PC-3 (cell line): ENCODE measurements at regions not wholly inside any gene's neighbourhood (a gene's known extent, or its start where the extent isn't known, plus 50 kb on each side); places are given as distances from the start of the nearest gene placed in this dataset.
"Not testable (repeated sequence)": the region's sequence is repeated elsewhere in the genome, so short reads cannot be mapped to it uniquely, and the experiment has no call there.

Source experiments
- ATAC-seq: fragments of 200-7000 bp; cut with Tn5 transposase; 2 replicates; pipeline ENCODE4 v1.9.1; 2020; ENCODE audit warnings: mild to moderate bottlenecking, moderate library complexity
- BruUV-seq: library from RNA; stranded (reverse); fragments of 400-500 nt; replicated peaks from 2 replicates; lab custom pipeline; 2021; lab: Mats Ljungman, UMichigan
- CTCF ChIA-PET: fragments of 300-600 bp; sonication (Branson Sonifier 250); formaldehyde crosslinking; loops from one replicate; lab custom pipeline; 2022; ENCODE audit warnings: antibody characterized with exemption; lab: Charles Lee
- POLR2A ChIA-PET: fragments of 300-600 bp; sonication (Branson Sonifier 250); formaldehyde crosslinking; loops from one replicate; lab custom pipeline; 2022; ENCODE audit warnings: antibody characterized with exemption; ENCODE audit not compliant: unreplicated experiment; lab: Charles Lee
- DNase-seq: peaks from one replicate; pipeline ENCODE4 v3.0.0-alpha.2; 2015
- H2AFZ ChIP-seq: fragments of 300-600 bp; sonication (generic); 2 replicates; pipeline ENCODE4 v1.6.0; 2016; ENCODE audit warnings: antibody characterized with exemption, low read length
- H3F3A ChIP-seq: fragments of 300-600 bp; sonication (generic); one replicate; pipeline ENCODE4 v1.6.0; 2017; ENCODE audit warnings: antibody characterized with exemption, low read length, control low read depth, mild to moderate bottlenecking; ENCODE audit not compliant: unreplicated experiment
- H3K27ac ChIP-seq: fragments of 300-600 bp; sonication (generic); 2 replicates; pipeline ENCODE4 v1.5.1; 2016; ENCODE audit warnings: mild to moderate bottlenecking, low read length
- H3K27me3 ChIP-seq: fragments of 300-600 bp; sonication (generic); 2 replicates; pipeline ENCODE4 v1.6.1; 2016; ENCODE audit warnings: low read length, mixed read lengths
- H3K36me3 ChIP-seq: fragments of 300-600 bp; sonication (generic); 2 replicates; pipeline ENCODE4 v1.6.1; 2016; ENCODE audit warnings: low read depth, mixed run types, low read length, mixed read lengths
- H3K4me1 ChIP-seq: fragments of 300-600 bp; sonication (generic); 2 replicates; pipeline ENCODE4 v1.5.1; 2016; ENCODE audit warnings: low read length; ENCODE audit not compliant: insufficient read depth
- H3K4me2 ChIP-seq: fragments of 300-600 bp; sonication (generic); 2 replicates; pipeline ENCODE4 v1.6.0; 2016; ENCODE audit warnings: low read length
- H3K4me3 ChIP-seq: fragments of 300-600 bp; sonication (generic); 2 replicates; pipeline ENCODE4 v1.5.1; 2016; ENCODE audit warnings: mild to moderate bottlenecking, low read length, mixed read lengths
- H3K79me2 ChIP-seq: fragments of 300-600 bp; sonication (generic); 2 replicates; pipeline ENCODE4 v1.6.1; 2017; ENCODE audit warnings: low read length, mixed read lengths
- H3K9ac ChIP-seq: fragments of 300-600 bp; sonication (generic); 2 replicates; pipeline ENCODE4 v1.6.0; 2016; ENCODE audit warnings: mild to moderate bottlenecking, low read length
- H3K9me2 ChIP-seq: fragments of 300-600 bp; sonication (generic); replicated peaks from 2 replicates; pipeline ENCODE4 v1.6.1; 2016; ENCODE audit warnings: mixed run types, low read length, mixed read lengths
- H3K9me3 ChIP-seq: fragments of 300-600 bp; sonication (generic); 2 replicates; pipeline ENCODE4 v1.6.1; 2016; ENCODE audit warnings: low read length, mixed read lengths
- H4K20me1 ChIP-seq: fragments of 300-600 bp; sonication (generic); 2 replicates; pipeline ENCODE4 v1.6.1; 2016; ENCODE audit warnings: low read length, mixed read lengths
- CTCF ChIP-seq: fragments of 300-600 bp; sonication (generic); conservative IDR thresholded peaks from 2 replicates; pipeline ENCODE4 v1.5.1; 2017; ENCODE audit warnings: antibody characterized with exemption, low read depth, mild to moderate bottlenecking, low read length
- EZH2 ChIP-seq: fragments of 300-600 bp; sonication (generic); IDR thresholded peaks from one replicate; pipeline ENCODE4 v1.6.1; 2017; ENCODE audit warnings: antibody characterized with exemption, mild to moderate bottlenecking, low read length; ENCODE audit not compliant: unreplicated experiment
- EZH2phosphoT487 ChIP-seq: fragments of 300-600 bp; sonication (generic); IDR thresholded peaks from 2 replicates; pipeline ENCODE4 v1.6.1; 2018; ENCODE audit warnings: mild to moderate bottlenecking, antibody characterized with exemption, low read length, borderline replicate concordance
- intact Hi-C: fragments of 100-400 bp; cut with micrococcal nuclease; formaldehyde crosslinking; loops from 2 replicates; pipeline ENCODE4 v1.9.0; 2023

DNA sequence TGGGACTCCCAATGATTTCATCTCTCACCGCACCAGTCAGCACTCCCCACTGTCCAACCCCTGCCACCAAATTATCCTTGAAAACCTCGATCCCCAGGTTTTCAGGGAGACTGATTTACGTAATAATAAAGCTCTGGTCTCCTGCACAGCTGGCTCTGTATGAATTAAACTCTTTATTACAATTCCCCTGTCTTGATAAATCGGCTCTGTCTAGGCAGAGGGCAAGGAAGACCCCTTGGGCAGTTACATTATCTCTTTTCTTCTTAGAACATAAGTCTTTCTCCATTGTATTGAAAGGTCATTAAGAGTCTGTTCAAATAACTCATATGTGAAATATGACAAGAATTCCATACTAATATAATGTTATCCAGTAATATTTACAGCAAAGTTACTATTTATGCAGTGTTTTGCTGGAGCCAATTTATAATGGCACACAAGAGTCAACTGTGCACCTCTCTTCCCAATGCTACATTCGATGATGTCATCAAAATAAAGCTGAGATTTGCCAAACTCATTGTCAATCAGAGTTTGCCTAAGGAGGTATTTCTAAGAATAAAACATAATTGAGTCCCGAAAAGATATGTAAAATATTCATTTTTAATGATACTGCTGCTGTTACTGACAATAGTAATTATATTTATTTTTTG is 1297.2 kb upstream of the LRRTM3 start:
- no peak for ATAC-seq
- intact Hi-C loops = no loop called here

DNA sequence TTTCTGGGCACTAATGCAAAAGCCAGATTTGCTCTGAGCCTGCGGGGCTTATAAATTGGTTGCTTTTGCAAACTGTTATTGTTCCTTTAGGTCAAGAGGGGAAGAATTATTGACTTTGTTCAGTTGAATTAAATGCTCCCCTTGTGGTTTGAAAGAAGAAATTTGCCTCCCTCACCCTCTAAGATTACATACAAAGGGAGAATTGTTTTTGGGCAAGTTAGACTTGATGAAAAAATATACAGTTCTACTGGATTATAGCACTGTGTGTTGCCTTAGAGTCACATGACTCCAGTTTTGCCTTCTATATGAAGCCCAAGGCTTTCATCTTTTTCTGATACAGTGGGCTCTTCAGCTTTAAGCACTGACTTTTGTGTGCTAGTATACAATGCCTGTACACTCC is 1265.8 kb upstream of the LRRTM3 start:
- no peak overlapping the region for H3K9ac ChIP-seq
- H3K4me2 ChIP-seq = no peak overlapping the region
- CTCF ChIA-PET = interaction anchor here (0.6 kb wide), 1 partner anchor 21 kb away, joined by 4 read pairs; no protein-coding TSS in a partner anchor
- H2AFZ ChIP-seq = no peak overlapping the region
- ATAC-seq (no peak; the same call in 1 of the 2 replicates), DNase-seq (no peak)
- no peaks in the 10 kb centered on the region for H4K20me1 ChIP-seq
- intact Hi-C loops = no loop called here
- no peak overlapping the region for H3K27ac ChIP-seq
- H3K9me3 ChIP-seq = peaks cover 4% of the 10 kb centered on the region; the same call in 1 of the 2 replicates
- H3K4me3 ChIP-seq = no peak overlapping the region
- no peaks in the 10 kb centered on the region for H3F3A ChIP-seq
- BruUV-seq = no TSS peak
- TF ChIP-seq EZH2phosphoT487 = no peak
- TF ChIP-seq EZH2 = no peak
- no peak for TF ChIP-seq CTCF
- H3K9me2 ChIP-seq = no peaks in the 10 kb centered on the region
- H3K4me1 ChIP-seq = no peaks in the 10 kb centered on the region
- no peaks in the 10 kb centered on the region for H3K79me2 ChIP-seq
- H3K27me3 ChIP-seq = no peaks in the 10 kb centered on the region
- POLR2A ChIA-PET = no interaction called here
- peaks cover 3% of the 10 kb centered on the region; the same call in 1 of the 2 replicates for H3K36me3 ChIP-seq

More for the DNA sequence above, 1297.2 kb upstream of the LRRTM3 start:
- Histone ChIP-seq H3K27me3 (no peaks in the 10 kb centered on the region), H3K9ac (no peak overlapping the region), H3K36me3 (peaks cover 12% of the 10 kb centered on the region), H3K9me2 (no peaks in the 10 kb centered on the region), H3F3A (no peaks in the 10 kb centered on the region), H3K9me3 (no peaks in the 10 kb centered on the region; the same call in 1 of the 2 replicates), H3K27ac (no peak overlapping the region), H2AFZ (no peak overlapping the region), H3K4me2 (no peak overlapping the region), H3K4me1 (no peaks in the 10 kb centered on the region), H4K20me1 (no peaks in the 10 kb centered on the region), H3K79me2 (no peaks in the 10 kb centered on the region), H3K4me3 (no peak overlapping the region)
- TF ChIP-seq CTCF = no peak
- no peak for TF ChIP-seq EZH2phosphoT487
- no peak for TF ChIP-seq EZH2
- CTCF ChIA-PET = no interaction called here
- BruUV-seq = no TSS peak
- POLR2A ChIA-PET = no interaction called here
- DNase-seq = no peak

GRCh38 chr10:65670087-65670486 is 1255.7 kb upstream of the LRRTM3 start:
- CTCF ChIA-PET = no interaction called here
- no peaks in the 10 kb centered on the region for H3K9me2 ChIP-seq
- ATAC-seq = no peak

DNA sequence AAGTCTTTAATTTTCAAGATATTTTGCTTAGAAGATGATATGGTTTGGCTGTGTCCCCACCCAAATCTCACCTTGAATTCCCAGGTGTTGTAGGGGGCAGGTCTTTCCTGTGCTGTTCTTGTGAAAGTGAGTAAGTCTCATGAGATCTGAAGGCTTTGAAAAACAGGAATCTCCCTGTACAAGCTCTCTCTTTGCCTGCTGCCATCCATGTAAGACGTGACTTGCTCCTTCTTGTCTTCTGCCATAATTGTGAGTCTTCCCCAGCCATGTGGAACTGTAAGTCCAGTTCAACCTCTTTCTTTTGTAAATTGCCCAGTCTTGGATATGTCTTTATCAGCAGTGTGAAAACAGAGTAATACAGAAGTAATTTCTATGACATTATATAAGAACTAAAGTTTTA is 1255.2 kb upstream of the LRRTM3 start:
- H3F3A ChIP-seq, H3K27me3 ChIP-seq, H3K4me2 ChIP-seq, H3K4me3 ChIP-seq, H2AFZ ChIP-seq, H3K4me1 ChIP-seq, H3K9me3 ChIP-seq, H3K27ac ChIP-seq, H4K20me1 ChIP-seq, ATAC-seq, CTCF ChIA-PET, H3K9me2 ChIP-seq, H3K9ac ChIP-seq, intact Hi-C loops, BruUV-seq, DNase-seq, H3K36me3 ChIP-seq, H3K79me2 ChIP-seq: not testable (repeated sequence)
- POLR2A ChIA-PET = interaction anchor here (0.6 kb wide), 1 partner anchor 12 kb away, joined by 3 read pairs; no protein-coding TSS in a partner anchor

More at GRCh38 chr10:65670087-65670486, 1255.7 kb upstream of the LRRTM3 start:
- Histone ChIP-seq H3K79me2 (no peaks in the 10 kb centered on the region), H3K9ac (no peak overlapping the region), H4K20me1 (no peaks in the 10 kb centered on the region), H3K9me3 (no peaks in the 10 kb centered on the region), H3K4me1 (no peaks in the 10 kb centered on the region), H2AFZ (no peak overlapping the region), H3K4me2 (no peak overlapping the region), H3K36me3 (peaks cover 1% of the 10 kb centered on the region; the same call in 1 of the 2 replicates), H3F3A (no peaks in the 10 kb centered on the region), H3K27ac (no peak overlapping the region), H3K4me3 (no peak overlapping the region), H3K27me3 (no peaks in the 10 kb centered on the region)
- intact Hi-C loops = no loop called here
- no peak for DNase-seq
- no TSS peak for BruUV-seq
- POLR2A ChIA-PET = interaction anchor here (0.6 kb wide), 1 partner anchor 12 kb away, joined by 3 read pairs; no protein-coding TSS in a partner anchor
- TF ChIP-seq CTCF = no peak
